B cell (primary cell): ENCODE measurements at regions not wholly inside any gene's neighbourhood (a gene's known extent, or its start where the extent isn't known, plus 50 kb on each side); places are given as distances from the start of the nearest gene placed in this dataset.

Experiments used
- EZH2 ChIP-seq: IDR thresholded peaks from 2 replicates; pipeline ENCODE4 v1.6.1; 2012; ENCODE audit warnings: borderline replicate concordance, low read depth, mild to moderate bottlenecking, moderate library complexity, low read length; ENCODE audit not compliant: insufficient read depth, poor library complexity, severe bottlenecking
- TF ChIP-seq, protein P1 (sequence below): fragments of 200-600 bp; IDR thresholded peaks from one replicate; pipeline ENCODE4 v1.8.0; 2022; ENCODE audit warnings: antibody characterized with exemption, mild to moderate bottlenecking

DNA sequence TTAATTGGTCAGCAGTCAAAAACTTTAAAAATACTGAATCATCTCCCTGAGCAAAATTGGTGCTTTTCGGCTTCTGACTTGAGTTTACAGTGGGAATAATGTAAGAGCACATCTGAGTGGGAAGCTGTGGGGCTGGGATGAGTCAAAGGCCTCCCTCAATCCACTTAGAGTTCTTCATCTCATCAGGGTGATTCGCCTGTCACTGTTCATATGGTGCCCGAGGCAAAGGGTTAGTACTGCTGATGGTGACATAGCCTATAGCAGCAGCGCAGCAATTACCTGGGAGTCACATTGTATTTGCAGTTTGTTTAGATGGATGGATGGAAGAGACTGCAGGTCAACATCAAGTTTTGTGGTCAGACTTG, 113.8 kb upstream of the ZNF608 start:
- TF ChIP-seq, protein P1, sequence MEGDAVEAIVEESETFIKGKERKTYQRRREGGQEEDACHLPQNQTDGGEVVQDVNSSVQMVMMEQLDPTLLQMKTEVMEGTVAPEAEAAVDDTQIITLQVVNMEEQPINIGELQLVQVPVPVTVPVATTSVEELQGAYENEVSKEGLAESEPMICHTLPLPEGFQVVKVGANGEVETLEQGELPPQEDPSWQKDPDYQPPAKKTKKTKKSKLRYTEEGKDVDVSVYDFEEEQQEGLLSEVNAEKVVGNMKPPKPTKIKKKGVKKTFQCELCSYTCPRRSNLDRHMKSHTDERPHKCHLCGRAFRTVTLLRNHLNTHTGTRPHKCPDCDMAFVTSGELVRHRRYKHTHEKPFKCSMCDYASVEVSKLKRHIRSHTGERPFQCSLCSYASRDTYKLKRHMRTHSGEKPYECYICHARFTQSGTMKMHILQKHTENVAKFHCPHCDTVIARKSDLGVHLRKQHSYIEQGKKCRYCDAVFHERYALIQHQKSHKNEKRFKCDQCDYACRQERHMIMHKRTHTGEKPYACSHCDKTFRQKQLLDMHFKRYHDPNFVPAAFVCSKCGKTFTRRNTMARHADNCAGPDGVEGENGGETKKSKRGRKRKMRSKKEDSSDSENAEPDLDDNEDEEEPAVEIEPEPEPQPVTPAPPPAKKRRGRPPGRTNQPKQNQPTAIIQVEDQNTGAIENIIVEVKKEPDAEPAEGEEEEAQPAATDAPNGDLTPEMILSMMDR: no peak
- TF ChIP-seq EZH2: no peak
